ENCODE measurements at regions not wholly inside any gene's neighbourhood (a gene's known extent, or its start where the extent isn't known, plus 50 kb on each side); places are given as distances from the start of the nearest gene placed in this dataset.

- DNase-seq, result no peak
These were observed 334.8 kb upstream of the NOVA1 start for GRCh38 chr14:26932606-26933005.

GRCh38 chr14:26933431-26933830 is 335.6 kb upstream of the NOVA1 start:
- no peak for DNase-seq

GRCh38 chr14:26934151-26934550 is 336.3 kb upstream of the NOVA1 start:
- DNase-seq, result no peak

- no peak for DNase-seq
These were observed 337.9 kb upstream of the NOVA1 start for GRCh38 chr14:26935733-26936132.

- DNase-seq, result no peak
These were observed 340.2 kb upstream of the NOVA1 start for GRCh38 chr14:26938054-26938453.

GRCh38 chr14:26939755-26940154 is 341.9 kb upstream of the NOVA1 start:
- DNase-seq, result no peak

GRCh38 chr14:26941521-26941920 is 343.7 kb upstream of the NOVA1 start:
- no peak for DNase-seq

- no peak for DNase-seq
These were observed 349.4 kb upstream of the NOVA1 start for GRCh38 chr14:26947265-26947664.

- DNase-seq, result no peak
These were observed 361.6 kb upstream of the NOVA1 start for GRCh38 chr14:26959437-26959836.

GRCh38 chr14:26959972-26960660 is 362.3 kb upstream of the NOVA1 start:
- DNase-seq, result no peak

- DNase-seq, result no peak
These were observed 365.9 kb upstream of the NOVA1 start for GRCh38 chr14:26963711-26964110.

GRCh38 chr14:26965490-26965889 is 367.7 kb upstream of the NOVA1 start:
- DNase-seq, result no peak

- peak; percentile 3 for DNase-seq
These were observed 369.1 kb upstream of the NOVA1 start for GRCh38 chr14:26966908-26967307.

GRCh38 chr14:26974965-26975364 is 377.1 kb upstream of the NOVA1 start:
- no peak for DNase-seq

- no peak for DNase-seq
These were observed 384.2 kb upstream of the NOVA1 start for GRCh38 chr14:26982071-26982470.

- DNase-seq, result peak; percentile 53
These were observed 386.7 kb upstream of the NOVA1 start for GRCh38 chr14:26984311-26985177.

GRCh38 chr14:26987744-26988363 is 390.0 kb upstream of the NOVA1 start:
- no peak for DNase-seq

- no peak for DNase-seq
These were observed 393.1 kb upstream of the NOVA1 start for GRCh38 chr14:26990946-26991345.

GRCh38 chr14:26992403-26993115 is 394.7 kb upstream of the NOVA1 start:
- no peak for DNase-seq

GRCh38 chr14:26993556-26993955 is 395.7 kb upstream of the NOVA1 start:
- no peak for DNase-seq

GRCh38 chr14:26995301-26995700 is 397.5 kb upstream of the NOVA1 start:
- no peak for DNase-seq

GRCh38 chr14:26996246-26996645 is 398.4 kb upstream of the NOVA1 start:
- no peak for DNase-seq

GRCh38 chr14:27002179-27002578 is 404.3 kb upstream of the NOVA1 start:
- DNase-seq, result no peak
